ENCODE measurements at regions not wholly inside any gene's neighbourhood (a gene's known extent, or its start where the extent isn't known, plus 50 kb on each side); places are given as distances from the start of the nearest gene placed in this dataset.

GRCh38 chrX:134315866-134316265 is 57.2 kb upstream of the PHF6 start:
- Histone ChIP-seq H3K4me3 (ENCODE audit: extremely low read depth in 1 of 4, insufficient read depth in 2 of 4, low read depth in 3 of 4, low read length in 4 of 4) (no peak overlapping the region), H3K23me2 (ENCODE audit: low read depth, low read length) (no peaks in the 10 kb centered on the region), H4K5ac (ENCODE audit: insufficient read length, low read depth, low read length) (no peak overlapping the region), H3K27ac (ENCODE audit: low read depth, low read length) (no peak overlapping the region), H2AFZ (ENCODE audit: low read length) (no peak overlapping the region), H3K56ac (replicated peaks; ENCODE audit: insufficient read length, low read depth, low read length) (no peak overlapping the region), H3K4me1 (replicated peaks in 1 of 4; ENCODE audit: control insufficient read depth in 3 of 4, insufficient read depth in 4 of 4, low read length in 3 of 4) (no peaks in the 10 kb centered on the region), H4K20me1 (replicated peaks in 1 of 2; ENCODE audit: control insufficient read depth in 1 of 2, insufficient read depth in 2 of 2, low read length in 2 of 2) (no peaks in the 10 kb centered on the region), H3K18ac (ENCODE audit: extremely low read depth, low read length) (no peak overlapping the region), H2AK5ac (ENCODE audit: low read depth, low read length) (no peak overlapping the region), H3K36me3 (ENCODE audit: control insufficient read depth in 2 of 4, insufficient read depth in 4 of 4, low read length in 3 of 4) (no peaks in the 10 kb centered on the region), H3K23ac (ENCODE audit: insufficient read length) (no peak overlapping the region), H4K8ac (ENCODE audit: extremely low read depth, insufficient read depth, low read length) (no peak overlapping the region), H2BK20ac (ENCODE audit: low read length) (no peak overlapping the region), H3K9ac (replicated peaks in 1 of 4; ENCODE audit: extremely low read depth in 1 of 4, low read depth in 3 of 4, low read length in 3 of 4) (no peak overlapping the region), H3K4me2 (ENCODE audit: insufficient read depth in 1 of 2, low read depth in 2 of 2, low read length in 2 of 2) (no peak overlapping the region), H2BK120ac (replicated peaks; ENCODE audit: low read depth, low read length) (no peak overlapping the region), H2BK15ac (ENCODE audit: low read length) (no peak overlapping the region), H3K79me1 (ENCODE audit: low read depth, low read length) (no peaks in the 10 kb centered on the region), H2BK12ac (ENCODE audit: low read depth, low read length) (no peak overlapping the region; the same call in 1 of the 2 replicates), H4K91ac (replicated peaks; ENCODE audit: insufficient read length, low read length) (no peak overlapping the region), H3K14ac (ENCODE audit: insufficient read length) (no peak overlapping the region), H3K4ac (replicated peaks; ENCODE audit: insufficient read length, low read depth, low read length) (no peak overlapping the region), H3K79me2 (ENCODE audit: control insufficient read depth in 1 of 2, insufficient read depth in 2 of 2, low read length in 2 of 2) (no peaks in the 10 kb centered on the region), H3K9me3 (ENCODE audit: insufficient read depth in 2 of 2, low read depth in 1 of 2, low read length in 1 of 2) (no peaks in the 10 kb centered on the region), H3K27me3 (replicated peaks in 1 of 4; ENCODE audit: control insufficient read depth in 3 of 4, extremely low read depth in 1 of 4, insufficient read depth in 3 of 4, low read length in 3 of 4) (no peaks in the 10 kb centered on the region), H2BK5ac (ENCODE audit: low read depth, low read length) (no peak overlapping the region)
- no peak for DNase-seq (ENCODE audit: low read depth in 1 of 2, low spot score in 2 of 2)
- ChIA-PET POLR2A (ENCODE audit: partially characterized antibody) (no interaction called here), CTCF (ENCODE audit: partially characterized antibody) (interaction anchor here (1.0 kb wide), 1 partner anchor 21 kb away, joined by 3 read pairs; no protein-coding TSS in a partner anchor)
- WGBS, 2 experiments (ENCODE audit: extremely low coverage in 1 of 2, insufficient coverage in 1 of 2, insufficient read length in 1 of 2, insufficient replicate concordance in 2 of 2, low coverage in 1 of 2, low lambda C conversion rate in 2 of 2, missing lambda C conversion rate in 1 of 2) = 100% methylated on average over 3 of the region's 3 CpGs; no CpG with 5 or more reads in 1 of the 2 experiments
- no peak for FAIRE-seq
- TF ChIP-seq BRCA1 (IDR thresholded peaks at IDR 0.05; ENCODE audit: low read depth, low read length) (no peak), CHD1 (IDR thresholded peaks at IDR 0.05; ENCODE audit: low read depth, low read length) (no peak), POLR2AphosphoS5 (IDR thresholded peaks at IDR 0.05; ENCODE audit: low read depth, low read length) (no peak), SUZ12 (IDR thresholded peaks at IDR 0.05; ENCODE audit: low read length) (no peak), JUN (IDR thresholded peaks at IDR 0.05; ENCODE audit: low read depth, low read length) (no peak), RBBP5 (IDR thresholded peaks at IDR 0.05; ENCODE audit: borderline replicate concordance, low read depth, low read length) (no peak), JUND (IDR thresholded peaks at IDR 0.05; ENCODE audit: low read length) (no peak), TAF7 (optimal IDR thresholded peaks at IDR 0.05; ENCODE audit: borderline replicate concordance, low read depth, low read length) (no peak), POLR2A (IDR thresholded peaks at IDR 0.05; ENCODE audit: control extremely low read depth in 1 of 2, low read depth in 2 of 2, low read length in 2 of 2) (no peak), RNF2 (IDR thresholded peaks at IDR 0.05; ENCODE audit: borderline replicate concordance, low read depth, low read length, missing control alignments, poor library complexity, severe bottlenecking) (no peak), SP4 (IDR thresholded peaks at IDR 0.05; ENCODE audit: low read length) (no peak), PHF8 (conservative IDR thresholded peaks at IDR 0.05; ENCODE audit: low read depth, low read length) (no peak), NANOG (IDR thresholded peaks at IDR 0.05; ENCODE audit: insufficient read depth, low read depth, low read length, poor library complexity, severe bottlenecking) (no peak)
- TF ChIP-seq, protein P1, sequence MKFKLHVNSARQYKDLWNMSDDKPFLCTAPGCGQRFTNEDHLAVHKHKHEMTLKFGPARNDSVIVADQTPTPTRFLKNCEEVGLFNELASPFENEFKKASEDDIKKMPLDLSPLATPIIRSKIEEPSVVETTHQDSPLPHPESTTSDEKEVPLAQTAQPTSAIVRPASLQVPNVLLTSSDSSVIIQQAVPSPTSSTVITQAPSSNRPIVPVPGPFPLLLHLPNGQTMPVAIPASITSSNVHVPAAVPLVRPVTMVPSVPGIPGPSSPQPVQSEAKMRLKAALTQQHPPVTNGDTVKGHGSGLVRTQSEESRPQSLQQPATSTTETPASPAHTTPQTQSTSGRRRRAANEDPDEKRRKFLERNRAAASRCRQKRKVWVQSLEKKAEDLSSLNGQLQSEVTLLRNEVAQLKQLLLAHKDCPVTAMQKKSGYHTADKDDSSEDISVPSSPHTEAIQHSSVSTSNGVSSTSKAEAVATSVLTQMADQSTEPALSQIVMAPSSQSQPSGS (IDR thresholded peaks at IDR 0.05; ENCODE audit: low read length) = no peak
